ENCODE measurements at regions not wholly inside any gene's neighbourhood (a gene's known extent, or its start where the extent isn't known, plus 50 kb on each side); places are given as distances from the start of the nearest gene placed in this dataset.
"Not testable (repeated sequence)": the region's sequence is repeated elsewhere in the genome, so short reads cannot be mapped to it uniquely, and the experiment has no call there.

- not testable (repeated sequence) for H3K4me3 Mint-ChIP-seq; ATAC-seq; H3K27ac Mint-ChIP-seq; H3K9me3 Mint-ChIP-seq; DNase-seq (ENCODE audit: low spot score in 2 of 2); H3K4me1 Mint-ChIP-seq; H3K36me3 Mint-ChIP-seq
These were observed 63.1 kb downstream of the TRIM43 start for GRCh38 chr2:95654897-95655296.

DNA sequence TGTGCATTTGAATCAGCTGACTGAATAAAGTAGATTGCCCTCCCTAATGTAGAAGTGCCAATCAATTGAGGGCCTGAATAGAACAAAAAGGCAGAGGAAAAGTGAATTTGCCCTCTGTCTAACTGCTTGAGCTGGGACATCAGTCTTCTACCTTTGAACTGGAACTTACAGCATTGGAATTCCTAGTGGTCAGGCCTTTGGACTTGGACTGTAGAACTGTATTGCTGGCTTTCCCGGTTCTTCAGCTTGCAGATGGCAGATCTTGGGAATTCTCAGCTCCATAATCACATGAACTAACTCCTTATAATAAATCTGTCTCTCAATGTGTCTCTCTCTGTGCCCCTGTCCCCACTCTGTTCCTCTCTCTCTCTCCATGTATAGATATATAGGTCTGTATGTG is 64.8 kb downstream of the TRIM43 start:
- H3K9me3 Mint-ChIP-seq; H3K27ac Mint-ChIP-seq; H3K4me1 Mint-ChIP-seq; H3K4me3 Mint-ChIP-seq; DNase-seq (ENCODE audit: low spot score in 2 of 2); ATAC-seq; H3K36me3 Mint-ChIP-seq: not testable (repeated sequence)

DNA sequence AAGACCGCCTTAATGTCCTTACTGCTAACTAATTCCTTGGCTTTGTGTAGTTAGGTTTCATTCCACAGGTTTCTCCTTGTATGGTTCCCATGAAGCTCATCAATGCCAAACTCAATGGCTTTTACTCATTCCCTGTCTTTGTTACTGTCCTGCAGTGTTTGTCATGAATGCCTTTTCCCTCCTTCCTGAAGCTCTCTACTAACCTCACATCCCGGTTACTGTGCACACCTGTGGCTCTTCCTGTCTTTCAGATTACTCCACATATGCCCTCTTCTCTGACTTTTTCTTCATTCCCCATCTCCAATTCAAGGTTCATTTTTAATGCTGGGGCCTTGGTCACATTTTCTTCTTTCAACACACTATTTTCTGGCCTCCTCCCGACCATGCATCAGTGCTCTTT is 66.1 kb downstream of the TRIM43 start:
- H3K9me3 Mint-ChIP-seq; H3K4me1 Mint-ChIP-seq; H3K4me3 Mint-ChIP-seq; H3K27ac Mint-ChIP-seq; DNase-seq (ENCODE audit: low spot score in 2 of 2); ATAC-seq; H3K36me3 Mint-ChIP-seq: not testable (repeated sequence)

DNA sequence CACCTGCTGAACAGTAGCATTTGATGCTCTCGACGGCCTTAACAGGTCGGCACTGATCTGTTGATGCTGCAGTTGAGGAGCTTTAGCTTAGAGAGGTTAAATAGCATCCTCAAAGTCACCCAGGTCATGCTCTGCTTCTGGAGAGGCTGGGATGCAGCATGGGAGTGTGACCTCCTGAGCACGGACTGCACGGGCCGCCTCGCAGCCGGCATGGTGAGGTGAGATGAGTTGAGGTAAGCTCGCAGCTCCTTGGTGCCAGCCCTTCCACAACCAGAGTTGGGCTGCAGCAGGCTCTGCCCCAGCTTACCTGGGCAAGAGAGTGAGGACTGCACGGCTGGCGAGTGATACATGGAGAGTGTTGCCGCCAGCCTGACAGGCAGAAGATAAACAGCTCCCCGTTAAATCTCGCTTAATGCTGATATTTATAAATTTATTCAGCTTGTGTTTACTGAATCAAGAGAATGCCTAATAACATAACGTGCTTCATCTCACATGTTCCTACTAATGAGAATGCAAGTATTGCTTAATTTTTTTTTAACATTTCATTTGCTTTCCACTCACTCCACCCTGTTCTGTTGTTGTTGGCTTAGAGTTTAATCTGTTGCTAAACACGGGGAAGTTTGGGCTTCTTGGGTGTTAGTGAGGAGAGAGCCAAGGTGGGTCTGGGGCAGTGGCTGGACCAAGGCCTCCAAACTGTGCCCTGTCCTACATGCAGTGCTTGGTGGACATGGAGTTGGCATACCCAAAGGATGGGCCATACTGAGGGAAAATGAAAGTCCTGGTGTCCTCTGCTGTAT is 69.2 kb downstream of the TRIM43 start:
- H3K4me1 Mint-ChIP-seq; ATAC-seq; H3K9me3 Mint-ChIP-seq; H3K36me3 Mint-ChIP-seq; H3K4me3 Mint-ChIP-seq; H3K27ac Mint-ChIP-seq; DNase-seq (ENCODE audit: low spot score in 2 of 2): not testable (repeated sequence)

DNA sequence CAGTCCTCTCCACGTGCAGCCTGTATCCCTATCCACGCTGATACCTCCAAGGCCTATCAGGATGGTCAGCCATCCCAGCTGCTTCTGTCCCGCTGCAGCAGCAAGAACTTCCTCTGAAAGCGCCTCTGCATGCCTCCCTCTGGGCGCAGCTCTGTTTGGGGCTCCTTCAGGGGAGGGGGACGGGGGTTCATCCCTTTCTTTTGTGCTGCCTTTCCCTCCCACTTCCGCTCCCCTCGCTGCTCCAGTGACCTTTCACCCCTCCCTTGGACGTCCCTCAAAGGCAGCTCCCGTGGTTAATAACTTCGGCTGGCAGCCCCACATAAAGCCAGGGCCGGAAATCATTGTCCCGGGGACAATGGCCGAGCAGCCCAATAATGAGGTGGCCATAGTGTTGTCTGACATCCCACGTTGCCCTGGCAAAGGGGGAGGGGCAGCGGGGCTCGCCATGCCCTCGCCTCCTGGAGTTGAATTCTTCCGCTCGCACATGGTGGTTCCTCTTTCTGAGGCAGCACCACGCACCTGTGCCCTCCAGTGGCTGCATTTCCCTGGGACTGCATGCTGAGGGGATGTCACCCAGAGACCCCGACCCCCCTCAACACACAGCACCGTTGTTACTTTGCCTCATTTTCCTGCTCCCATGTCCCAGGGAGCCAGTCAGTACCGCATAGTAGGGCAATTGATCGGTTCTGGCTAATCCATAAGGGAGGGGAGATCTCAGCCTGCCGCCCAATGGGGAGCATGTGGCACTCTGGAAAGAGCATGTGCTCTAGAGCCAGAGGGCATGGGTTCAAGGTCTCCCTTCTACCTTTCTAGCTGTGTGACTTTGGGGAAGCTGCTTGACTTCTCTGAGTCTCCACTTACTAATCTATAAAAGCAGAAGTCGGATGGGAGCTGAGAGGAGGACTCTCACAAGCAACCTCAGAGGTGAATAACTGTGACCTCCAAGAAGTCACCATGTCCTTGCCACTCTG is 72.0 kb downstream of the TRIM43 start:
- not testable (repeated sequence) for H3K9me3 Mint-ChIP-seq; H3K4me3 Mint-ChIP-seq; ATAC-seq; DNase-seq (ENCODE audit: low spot score in 2 of 2); H3K27ac Mint-ChIP-seq; H3K4me1 Mint-ChIP-seq; H3K36me3 Mint-ChIP-seq

DNA sequence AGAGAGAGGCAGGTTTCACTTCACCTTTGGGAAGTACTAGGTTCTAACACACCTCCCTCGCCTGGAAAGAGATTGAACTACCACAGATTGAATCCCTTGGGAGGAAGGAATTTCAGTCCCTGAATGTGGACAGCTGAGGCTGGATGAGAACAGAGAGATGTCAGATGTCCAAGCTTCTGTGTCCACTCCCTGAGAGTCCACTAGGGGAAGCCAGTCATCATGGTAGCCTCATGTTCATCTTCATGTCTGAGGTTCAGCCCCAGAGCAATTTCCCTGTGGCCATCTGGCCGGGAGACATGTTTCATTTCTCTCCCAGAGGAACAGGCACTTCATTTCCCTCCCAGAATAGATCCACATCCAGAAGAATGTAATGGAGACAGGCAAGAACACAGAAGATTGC is 74.8 kb downstream of the TRIM43 start:
- DNase-seq (ENCODE audit: low spot score in 2 of 2); H3K36me3 Mint-ChIP-seq; H3K9me3 Mint-ChIP-seq; H3K4me3 Mint-ChIP-seq; H3K4me1 Mint-ChIP-seq; H3K27ac Mint-ChIP-seq; ATAC-seq: not testable (repeated sequence)

DNA sequence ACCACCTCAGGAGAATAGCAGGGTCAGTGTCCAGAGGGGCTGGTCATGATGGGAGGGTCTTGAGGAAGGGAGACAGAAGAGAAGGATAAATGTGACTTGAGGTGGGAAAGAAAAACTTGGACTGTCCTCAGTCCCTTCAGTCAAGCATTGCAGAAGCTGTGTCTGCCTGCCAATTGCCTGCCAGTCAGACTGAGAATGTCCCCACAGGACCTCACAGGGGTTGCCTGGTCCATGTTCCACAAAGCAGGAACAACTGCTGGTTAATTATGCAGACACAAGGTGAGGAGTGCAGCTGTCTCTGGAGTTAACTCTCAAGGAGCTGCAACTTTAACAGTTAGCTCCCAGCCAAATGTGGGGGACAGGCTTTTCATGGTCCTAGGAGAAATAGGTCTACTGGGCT is 75.7 kb downstream of the TRIM43 start:
- no peak for DNase-seq (ENCODE audit: low spot score in 2 of 2)
- Mint-ChIP-seq H3K27ac (no peak overlapping the region), H3K4me3 (no peak overlapping the region), H3K36me3 (no peaks in the 10 kb centered on the region), H3K4me1 (peaks cover 6% of the 10 kb centered on the region), H3K9me3 (no peaks in the 10 kb centered on the region)
- no peak for ATAC-seq

- peak; percentile 43 for ATAC-seq
- not testable (repeated sequence) for H3K36me3 Mint-ChIP-seq; H3K9me3 Mint-ChIP-seq; H3K4me3 Mint-ChIP-seq; H3K27ac Mint-ChIP-seq; DNase-seq (ENCODE audit: low spot score in 2 of 2); H3K4me1 Mint-ChIP-seq
These were observed 77.1 kb downstream of the TRIM43 start for GRCh38 chr2:95668934-95669333.

GRCh38 chr2:95669441-95669991 is 77.7 kb downstream of the TRIM43 start:
- Mint-ChIP-seq H3K36me3 (no peaks in the 10 kb centered on the region), H3K9me3 (no peaks in the 10 kb centered on the region), H3K4me1 (peaks cover 6% of the 10 kb centered on the region), H3K27ac (no peak overlapping the region), H3K4me3 (no peak overlapping the region)
- ATAC-seq (no peak), DNase-seq (ENCODE audit: low spot score in 2 of 2) (no peak)

- DNase-seq (ENCODE audit: low spot score in 2 of 2) (no peak), ATAC-seq (no peak)
- no peak overlapping the region for H3K27ac Mint-ChIP-seq
- H3K4me1 Mint-ChIP-seq, result peaks cover 6% of the 10 kb centered on the region
- no peaks in the 10 kb centered on the region for H3K36me3 Mint-ChIP-seq
- no peaks in the 10 kb centered on the region for H3K9me3 Mint-ChIP-seq
- H3K4me3 Mint-ChIP-seq, result no peak overlapping the region
These were observed 78.4 kb downstream of the TRIM43 start for GRCh38 chr2:95670167-95670566.

DNA sequence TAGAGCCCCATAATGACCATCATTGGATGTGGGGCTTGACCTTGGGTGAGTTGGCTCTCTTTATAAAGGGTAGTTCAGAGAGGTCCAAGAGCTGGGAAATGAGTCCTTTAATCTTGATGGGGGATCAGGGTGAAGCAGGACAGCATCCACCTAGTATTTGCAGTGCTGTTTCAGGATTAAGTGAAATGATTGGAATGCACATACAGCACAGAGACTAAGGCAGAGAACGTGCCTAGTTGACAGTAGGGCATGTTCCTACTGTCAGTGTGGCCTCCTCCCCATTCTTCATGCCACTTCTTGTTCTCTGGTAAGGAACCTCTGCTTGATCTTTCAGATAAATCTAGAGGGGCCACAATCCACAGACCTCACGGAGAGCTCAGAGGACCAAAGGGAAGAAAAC is 78.9 kb downstream of the TRIM43 start:
- ATAC-seq, result no peak
- H3K27ac Mint-ChIP-seq, result no peak overlapping the region
- H3K36me3 Mint-ChIP-seq, result no peaks in the 10 kb centered on the region

DNA sequence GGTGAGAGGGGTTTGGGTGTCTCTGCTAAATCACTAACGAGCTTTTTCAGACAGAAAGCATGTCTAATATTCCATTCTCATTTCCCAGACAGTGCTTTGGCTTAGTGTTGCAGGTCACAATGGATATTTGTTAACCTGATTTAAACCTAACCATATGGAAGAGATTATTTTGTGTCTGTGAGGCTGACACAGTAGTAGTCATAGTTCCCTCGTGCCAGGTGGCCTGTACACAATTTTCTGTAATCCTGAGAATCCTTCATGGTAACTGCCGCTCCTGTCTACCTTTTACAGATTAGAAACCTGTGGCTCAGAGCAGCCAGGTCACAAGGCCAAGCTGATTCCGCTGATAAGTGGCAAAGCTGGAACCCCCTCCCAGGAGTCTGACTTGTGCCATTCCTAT is 79.4 kb downstream of the TRIM43 start:
- H3K36me3 Mint-ChIP-seq; ATAC-seq; H3K4me1 Mint-ChIP-seq; H3K4me3 Mint-ChIP-seq; H3K27ac Mint-ChIP-seq; DNase-seq (ENCODE audit: low spot score in 2 of 2); H3K9me3 Mint-ChIP-seq: not testable (repeated sequence)

More for the DNA sequence above, 78.9 kb downstream of the TRIM43 start:
- Mint-ChIP-seq H3K9me3 (no peaks in the 10 kb centered on the region), H3K4me1 (peaks cover 6% of the 10 kb centered on the region), H3K4me3 (no peak overlapping the region)
- DNase-seq (ENCODE audit: low spot score in 2 of 2), result no peak

GRCh38 chr2:95671992-95672391 is 80.2 kb downstream of the TRIM43 start:
- not testable (repeated sequence) for H3K36me3 Mint-ChIP-seq; H3K27ac Mint-ChIP-seq; H3K4me1 Mint-ChIP-seq; H3K9me3 Mint-ChIP-seq; ATAC-seq; DNase-seq (ENCODE audit: low spot score in 2 of 2); H3K4me3 Mint-ChIP-seq

DNA sequence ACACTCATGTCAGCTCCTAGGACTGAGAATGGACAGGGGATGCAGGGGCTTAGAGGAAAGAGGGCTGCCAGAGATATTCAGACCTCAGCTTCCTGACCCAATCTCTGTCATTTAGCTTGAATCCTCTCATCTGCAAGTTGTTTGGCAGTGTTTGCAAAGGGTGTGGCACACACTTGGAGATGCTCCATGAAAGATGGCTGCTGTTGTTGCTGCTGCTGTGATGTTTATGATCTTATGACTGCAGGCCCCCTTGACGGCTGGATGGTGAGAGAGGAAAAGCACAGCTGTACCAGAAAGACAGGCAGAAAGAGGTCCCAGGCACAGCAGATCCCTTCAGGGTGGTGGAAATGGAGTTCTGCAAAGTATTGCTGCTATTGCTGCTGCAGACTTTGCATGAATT is 80.7 kb downstream of the TRIM43 start:
- not testable (repeated sequence) for H3K4me3 Mint-ChIP-seq; H3K27ac Mint-ChIP-seq; ATAC-seq; DNase-seq (ENCODE audit: low spot score in 2 of 2); H3K36me3 Mint-ChIP-seq; H3K4me1 Mint-ChIP-seq; H3K9me3 Mint-ChIP-seq

DNA sequence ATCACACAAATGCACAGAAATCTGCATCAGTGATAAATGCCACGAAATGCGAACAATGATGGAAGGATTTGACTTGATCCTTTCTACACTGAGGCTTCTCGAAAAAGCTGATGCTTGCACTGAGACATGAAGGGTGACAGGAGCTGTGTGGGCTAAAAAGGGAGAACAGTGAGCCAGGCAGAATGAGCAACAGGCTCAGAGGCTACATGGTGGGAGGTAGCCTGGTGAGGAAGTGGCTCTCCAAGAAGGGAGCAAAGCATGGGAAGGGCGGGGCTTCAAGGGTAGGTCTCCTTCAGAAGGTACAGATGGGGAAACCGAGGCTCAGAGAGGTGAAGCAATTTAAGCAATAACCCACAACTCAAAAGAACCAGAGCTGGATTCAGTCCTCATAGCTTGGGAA is 82.4 kb downstream of the TRIM43 start:
- Mint-ChIP-seq H3K36me3 (no peaks in the 10 kb centered on the region), H3K9me3 (no peaks in the 10 kb centered on the region), H3K4me3 (no peak overlapping the region), H3K27ac (no peak overlapping the region), H3K4me1 (peaks cover 1% of the 10 kb centered on the region)
- ATAC-seq (no peak), DNase-seq (ENCODE audit: low spot score in 2 of 2) (no peak)

Data from stimulated activated effector memory CD8-positive, alpha-beta T cell treated with anti-CD3 and anti-CD28 coated beads, Interleukin-12 subunit alpha, Interleukin-12 subunit beta, amount 100 ng/mL, for 72 hours (primary cell).